GM19372 (cell line): ENCODE measurements at regions not wholly inside any gene's neighbourhood (a gene's known extent, or its start where the extent isn't known, plus 50 kb on each side); places are given as distances from the start of the nearest gene placed in this dataset.

Experiments
- ATAC-seq: cut with Tn5 transposase; IDR thresholded peaks from one replicate; pipeline ENCODE4 v1.9.1; 2021; ENCODE audit warnings: mild to moderate bottlenecking, low read depth, moderate library complexity; ENCODE audit not compliant: unreplicated experiment

GRCh38 chr20:24773168-24773567 is 175.9 kb upstream of the CST7 start:
- ATAC-seq = no peak

DNA sequence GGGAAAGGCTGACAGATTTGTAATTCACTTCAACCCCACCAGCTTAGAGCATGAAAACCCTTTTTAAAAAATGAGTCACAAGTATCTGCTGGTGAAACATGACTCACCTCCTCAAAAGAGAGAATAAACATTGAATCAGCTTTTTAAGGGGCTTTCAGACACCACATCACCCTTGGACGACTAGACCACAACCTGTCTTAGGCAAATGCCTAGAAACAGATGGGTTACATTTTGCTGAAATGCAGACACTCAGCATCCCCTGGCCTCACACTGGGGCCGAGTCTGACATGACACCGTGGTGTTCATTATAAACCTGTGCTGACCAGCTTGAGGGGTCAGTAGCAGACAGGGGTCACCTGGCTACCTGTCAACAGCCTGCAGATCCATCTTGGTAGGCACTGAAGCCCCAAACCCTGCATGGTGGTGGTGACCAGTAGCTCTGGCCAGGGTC is 175.3 kb upstream of the CST7 start:
- no peak for ATAC-seq

- ATAC-seq = no peak
Measured at GRCh38 chr20:24775966-24776365, 173.1 kb upstream of the CST7 start.

DNA sequence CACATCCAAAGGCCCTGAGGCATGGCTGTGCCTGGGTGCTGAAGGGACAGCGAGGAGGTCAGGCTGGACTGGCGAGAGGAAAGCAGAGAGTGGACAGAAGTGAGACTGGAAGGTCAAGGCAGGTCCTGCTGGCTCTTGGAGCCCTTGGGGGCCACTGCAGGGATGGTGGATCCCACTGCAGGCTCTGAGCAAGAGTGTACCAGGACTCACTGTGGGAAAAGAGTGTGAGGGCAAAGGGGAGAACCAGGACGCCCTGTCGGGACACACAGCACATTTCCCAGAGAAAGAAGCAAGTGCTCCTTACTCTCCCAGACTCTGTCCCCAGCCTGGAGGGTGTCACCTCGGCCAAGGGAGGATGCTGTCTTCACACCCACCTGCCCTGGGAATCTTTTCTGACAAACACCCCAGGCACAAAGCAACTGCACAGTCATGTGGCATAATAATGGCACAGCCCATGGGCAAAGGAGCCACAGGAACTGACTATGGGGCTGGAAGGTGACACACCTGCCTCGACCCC is 172.3 kb upstream of the CST7 start:
- no peak for ATAC-seq

DNA sequence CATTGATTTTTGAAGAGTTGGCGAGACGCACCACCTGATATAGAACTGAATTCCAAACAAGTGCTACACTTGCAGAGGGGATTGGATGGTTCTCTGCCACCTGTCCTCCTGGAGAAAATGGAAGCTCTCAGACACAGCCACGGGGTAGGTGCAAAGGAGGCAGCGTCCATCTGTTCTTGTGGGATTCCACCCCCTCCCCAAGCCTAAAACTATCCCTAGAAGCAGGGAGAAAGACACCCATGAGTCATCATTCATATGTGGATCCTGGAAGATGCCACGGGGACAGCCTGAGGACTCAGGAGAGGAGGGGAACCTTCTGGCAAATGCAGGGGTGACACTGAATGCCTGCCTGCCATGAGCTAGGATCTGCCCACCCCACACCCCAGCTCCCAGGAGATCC is 171.3 kb upstream of the CST7 start:
- ATAC-seq = no peak

- ATAC-seq = no peak
Measured at GRCh38 chr20:24778585-24779031, 170.5 kb upstream of the CST7 start.

DNA sequence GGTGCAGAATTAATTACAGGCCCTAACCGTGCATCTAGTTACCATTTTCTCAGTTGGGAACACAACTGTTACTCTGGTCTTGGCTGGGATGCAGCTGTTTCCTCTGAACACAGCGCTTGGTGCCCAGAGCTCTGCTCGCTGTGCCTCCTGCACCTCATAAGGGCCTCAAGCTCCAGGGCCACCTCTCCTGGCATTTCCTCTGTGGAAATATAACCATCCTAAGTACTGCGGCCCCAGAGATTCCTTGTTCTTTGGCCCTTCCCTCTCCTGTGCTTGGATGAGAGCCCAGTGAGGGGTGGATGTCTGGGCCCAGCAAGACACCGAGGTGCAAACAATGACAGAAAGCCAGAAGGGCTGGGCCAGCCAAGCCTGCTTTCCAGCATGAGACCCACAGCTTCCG is 169.9 kb upstream of the CST7 start:
- no peak for ATAC-seq

- ATAC-seq = no peak
Measured at GRCh38 chr20:24779946-24780345, 169.1 kb upstream of the CST7 start.

- ATAC-seq = no peak
Measured at GRCh38 chr20:24780674-24781417, 168.2 kb upstream of the CST7 start.

- ATAC-seq = no peak
Measured at GRCh38 chr20:24781418-24781980, 167.6 kb upstream of the CST7 start.

DNA sequence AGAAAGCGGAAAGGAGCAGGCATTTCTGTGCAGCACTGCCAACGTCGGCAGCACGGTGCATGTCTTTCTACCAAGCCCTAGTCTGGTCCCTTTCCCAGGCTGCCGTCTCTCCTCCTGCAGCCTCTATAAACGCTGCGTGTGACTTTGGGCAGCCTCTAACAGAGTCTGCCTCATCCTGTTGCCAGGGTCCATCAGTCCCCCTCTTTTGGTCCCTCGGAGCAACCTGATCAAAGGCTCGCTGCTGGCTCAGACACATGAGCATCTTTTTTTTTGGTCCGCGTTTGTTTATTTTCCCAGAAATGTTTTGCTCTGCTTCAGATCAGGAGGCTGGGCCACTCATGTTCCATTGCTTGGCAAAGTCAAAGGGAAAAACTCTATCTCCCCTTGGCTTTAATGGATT is 166.8 kb upstream of the CST7 start:
- ATAC-seq = no peak

DNA sequence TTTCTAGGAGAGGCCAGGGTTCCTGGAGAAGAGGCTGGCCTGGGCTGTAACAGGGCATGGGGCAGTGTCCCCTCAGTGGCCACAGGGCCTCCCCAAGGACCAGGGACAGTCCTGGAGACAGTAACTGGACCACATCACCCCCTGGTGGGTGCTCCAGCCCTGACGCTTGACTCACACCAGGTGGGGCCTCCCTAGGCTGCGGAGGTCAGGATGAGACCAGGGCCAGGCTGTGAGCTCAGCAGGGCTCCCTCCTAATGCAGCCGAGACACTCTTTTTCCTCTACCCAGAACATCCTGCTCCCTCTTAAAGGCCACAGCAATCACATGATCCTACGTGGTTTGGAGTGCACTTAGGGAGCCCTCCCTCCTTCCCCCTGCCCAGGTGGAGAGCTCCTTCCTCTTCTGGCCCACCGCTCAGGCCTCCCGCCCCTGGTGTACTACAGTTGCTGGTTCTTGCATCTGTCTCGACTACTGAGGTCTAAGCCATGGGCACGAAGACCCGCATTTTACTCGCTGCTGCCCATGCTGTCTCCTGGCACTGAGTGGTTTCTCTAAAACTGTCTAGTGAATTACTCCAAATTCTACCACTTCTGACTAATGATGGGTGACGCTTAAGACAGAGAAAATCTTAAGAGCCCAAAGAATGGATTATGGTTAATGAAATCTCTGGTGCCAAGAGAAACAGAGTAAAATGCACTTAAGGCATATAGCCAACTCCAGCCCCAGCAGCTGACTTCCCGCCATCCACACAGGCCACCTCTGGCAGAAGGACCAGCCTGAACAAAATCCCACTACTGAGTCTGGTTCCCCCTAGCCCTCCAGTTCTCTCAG is 166.1 kb upstream of the CST7 start:
- ATAC-seq = no peak

- ATAC-seq = peak; percentile 57
Measured at GRCh38 chr20:24783631-24784492, 165.2 kb upstream of the CST7 start.

DNA sequence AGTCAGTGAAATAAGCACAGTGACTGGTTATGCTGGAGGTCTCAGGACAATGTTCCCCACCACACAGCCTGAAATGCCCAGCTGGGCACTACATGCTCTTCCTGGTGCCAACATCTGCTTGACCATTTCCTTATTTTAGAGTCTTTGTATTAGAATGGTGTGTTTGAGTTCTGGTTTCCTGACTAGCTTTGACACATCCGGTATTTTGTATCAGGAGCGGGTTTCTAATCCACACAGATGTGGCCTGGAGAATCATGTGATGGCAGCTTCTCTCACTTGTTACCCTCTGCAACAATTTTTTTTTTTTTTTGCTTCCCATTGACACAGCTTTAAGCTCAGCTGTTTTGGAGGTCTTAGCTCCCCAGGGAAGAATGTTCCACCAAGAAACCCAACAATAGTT is 164.5 kb upstream of the CST7 start:
- no peak for ATAC-seq

DNA sequence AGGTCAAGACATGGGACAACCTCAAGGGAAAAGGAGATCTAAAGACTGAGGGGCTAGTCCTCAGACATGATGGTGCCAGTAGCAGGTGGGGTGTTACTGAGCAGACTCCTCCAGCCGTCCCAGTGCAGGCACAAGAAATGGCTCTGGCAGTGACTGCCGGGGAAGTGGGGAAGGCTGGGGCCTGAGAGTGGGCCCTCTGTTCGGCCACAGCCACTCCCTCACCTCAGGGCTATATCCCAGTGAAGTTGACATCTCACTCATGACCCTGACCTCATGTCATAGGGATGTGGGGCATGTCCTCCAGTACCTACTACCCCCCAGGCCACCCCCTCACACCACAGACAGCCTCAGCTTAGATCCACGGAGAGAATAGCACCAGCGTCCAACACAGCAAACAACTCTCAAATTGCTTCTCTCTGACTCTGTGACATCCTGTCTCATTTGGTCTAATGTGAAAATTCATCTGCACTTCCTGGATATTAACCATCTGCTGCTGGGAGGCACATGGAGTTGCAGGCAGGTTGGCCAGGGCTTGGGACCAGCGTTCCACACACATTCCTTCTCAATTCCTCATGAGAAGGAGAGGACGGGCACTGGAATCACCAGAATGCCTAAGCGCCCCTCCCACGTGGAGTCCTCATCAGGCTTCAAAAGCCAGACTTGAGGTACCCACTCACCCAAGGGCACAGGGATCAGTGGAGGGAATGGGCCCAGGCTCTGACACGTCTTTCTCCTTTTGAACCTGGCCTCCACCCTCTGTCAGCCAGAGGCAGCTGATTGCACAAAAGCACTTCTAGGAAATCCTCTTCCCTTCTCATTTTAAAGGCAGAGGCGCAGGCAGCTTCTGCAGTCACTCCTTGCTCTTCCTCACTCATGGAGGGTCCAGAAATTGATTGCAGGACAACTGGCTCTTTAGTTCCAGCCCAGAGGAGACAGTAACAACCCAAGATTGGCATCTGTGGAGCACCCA is 163.6 kb upstream of the CST7 start:
- ATAC-seq = no peak

GRCh38 chr20:24786111-24786495 is 163.0 kb upstream of the CST7 start:
- ATAC-seq = no peak

DNA sequence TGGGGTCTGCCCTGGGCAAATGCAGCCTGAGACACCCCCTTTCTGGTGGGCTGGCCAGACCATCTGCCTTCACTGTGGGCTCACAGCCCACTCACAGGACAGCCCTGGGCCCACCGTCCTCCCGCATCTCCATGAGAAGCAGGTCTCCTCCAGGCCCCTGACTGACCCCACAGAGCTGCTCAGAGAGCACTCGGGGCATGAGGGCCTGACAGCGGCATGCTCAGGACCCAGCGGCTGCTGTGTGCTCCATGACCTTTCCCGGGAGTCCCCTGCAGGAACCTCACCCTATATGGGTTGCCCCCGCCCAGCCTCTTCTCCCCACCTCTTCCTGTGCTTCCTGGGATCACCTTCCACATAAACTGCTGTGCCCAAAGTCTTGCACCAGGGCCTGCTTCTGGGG is 162.4 kb upstream of the CST7 start:
- no peak for ATAC-seq

DNA sequence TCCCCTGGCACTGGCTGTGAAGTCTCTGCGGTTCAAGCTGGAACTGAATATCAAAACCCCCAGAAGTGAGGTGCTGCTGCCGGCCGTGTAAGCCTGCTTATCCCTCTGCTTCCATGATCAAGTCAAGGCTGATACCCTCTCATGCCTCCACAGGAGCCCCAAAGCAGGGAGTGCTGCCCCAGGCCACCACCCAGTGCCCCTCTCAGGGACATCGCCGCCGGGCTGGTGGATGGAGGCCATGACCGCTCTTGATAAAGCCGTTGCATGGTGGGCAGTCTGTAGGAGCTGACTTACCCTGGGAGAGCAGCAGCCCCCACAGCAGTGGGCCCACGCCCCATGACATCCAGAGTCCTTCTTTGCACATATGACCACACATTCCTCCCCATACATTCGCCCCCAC is 162.0 kb upstream of the CST7 start:
- no peak for ATAC-seq

DNA sequence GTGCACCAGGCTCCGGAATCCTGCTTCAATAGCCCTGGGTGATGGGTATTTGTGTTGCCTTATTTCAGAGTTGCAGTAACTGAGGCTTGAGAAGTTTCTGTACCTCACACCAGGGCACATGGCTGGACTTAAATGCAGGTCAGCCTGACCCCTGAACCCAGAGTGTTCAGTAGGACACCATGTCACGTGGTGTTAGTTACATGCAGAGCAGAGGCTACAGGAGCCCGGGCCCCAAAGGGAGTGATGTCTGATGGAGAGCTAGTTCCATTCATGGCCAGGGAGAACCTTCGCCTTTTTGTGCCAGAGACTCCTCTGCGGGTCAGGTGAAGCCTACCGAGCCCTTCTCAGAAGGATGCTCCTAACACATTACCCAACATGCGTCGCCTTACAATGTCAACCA is 161.4 kb upstream of the CST7 start:
- ATAC-seq = no peak
